GM19328 (cell line): ENCODE measurements at regions not wholly inside any gene's neighbourhood (a gene's known extent, or its start where the extent isn't known, plus 50 kb on each side); places are given as distances from the start of the nearest gene placed in this dataset.
"Not testable (repeated sequence)": the region's sequence is repeated elsewhere in the genome, so short reads cannot be mapped to it uniquely, and the experiment has no call there.

Experiments used
- ATAC-seq: cut with Tn5 transposase; IDR thresholded peaks from one replicate; pipeline ENCODE4 v1.9.1; 2021; ENCODE audit warnings: mild to moderate bottlenecking, moderate library complexity; ENCODE audit not compliant: unreplicated experiment

DNA sequence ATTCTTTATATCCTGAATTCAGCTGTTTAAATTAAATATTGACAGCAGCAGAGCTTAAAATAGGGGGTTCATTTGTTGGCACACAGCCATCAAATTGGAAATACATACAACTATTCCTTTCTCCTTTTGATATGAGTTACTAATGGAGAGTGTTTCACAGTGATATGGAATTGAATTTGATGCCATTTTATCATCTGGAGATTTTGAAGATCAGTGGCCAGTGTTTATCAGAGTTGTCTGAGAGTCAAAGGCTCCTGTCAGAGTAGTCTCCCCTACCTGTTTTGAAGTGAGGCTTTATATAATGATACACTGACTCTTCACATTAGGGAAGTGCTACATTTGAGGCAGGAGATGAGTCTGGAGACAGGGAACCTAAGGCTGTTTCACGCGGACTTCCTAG lies 1286.3 kb downstream of the TECRL start:
- ATAC-seq = no peak

DNA sequence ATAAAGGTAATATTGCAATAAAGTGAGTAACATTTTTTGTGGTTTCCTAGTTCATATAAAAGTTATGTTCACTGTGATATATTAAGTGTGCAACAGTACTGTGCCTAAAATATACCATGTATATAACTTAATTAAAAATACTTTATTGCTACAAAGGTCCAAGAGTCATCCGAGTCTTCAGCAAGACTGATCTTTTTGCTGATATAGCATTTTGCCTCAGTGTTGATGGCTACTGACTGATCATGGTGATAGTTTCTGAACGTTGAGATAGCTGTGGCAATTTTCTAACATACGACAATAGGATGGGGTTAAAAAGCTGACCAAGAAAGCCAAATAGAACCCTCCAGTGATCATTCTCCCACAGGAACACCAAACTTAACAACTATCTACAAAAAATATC lies 1302.7 kb downstream of the TECRL start:
- ATAC-seq = no peak

DNA sequence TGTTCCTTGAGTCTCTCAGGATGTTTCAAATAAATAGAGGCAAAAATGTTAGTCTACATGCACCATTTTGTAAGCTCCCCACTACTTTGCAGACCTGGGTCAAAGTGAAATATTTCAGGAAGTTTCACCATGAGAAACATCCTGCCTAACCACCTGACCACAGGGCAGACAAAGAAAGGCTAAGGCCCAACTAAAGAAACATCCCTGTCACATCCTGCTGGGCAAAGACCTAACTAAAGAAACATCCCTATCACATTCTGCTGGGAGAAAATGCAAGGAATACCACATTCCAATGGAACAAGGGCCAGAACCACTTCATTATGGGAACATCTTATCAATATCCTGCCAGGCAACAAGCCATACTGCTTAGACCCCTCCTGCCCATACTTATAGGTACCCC lies 1303.4 kb downstream of the TECRL start:
- ATAC-seq = no peak

DNA sequence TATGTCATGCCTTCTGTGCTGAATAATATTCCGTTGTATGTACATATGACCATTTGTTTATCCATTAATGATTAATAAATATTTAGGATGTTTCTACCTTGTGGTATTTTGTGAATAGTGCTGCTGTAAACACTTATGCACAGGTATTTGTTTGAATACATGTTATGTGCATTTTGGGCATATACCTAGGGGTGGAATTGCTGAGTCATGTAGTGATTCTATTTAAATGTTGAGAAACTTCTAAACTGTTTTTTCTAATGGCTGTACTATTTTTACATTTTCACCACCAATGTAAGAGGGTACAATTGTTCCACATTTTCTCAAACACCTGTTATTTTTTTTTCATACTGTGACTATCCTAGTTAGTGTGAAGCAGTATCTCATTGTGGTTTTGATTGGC lies 1318.6 kb downstream of the TECRL start:
- no peak for ATAC-seq

DNA sequence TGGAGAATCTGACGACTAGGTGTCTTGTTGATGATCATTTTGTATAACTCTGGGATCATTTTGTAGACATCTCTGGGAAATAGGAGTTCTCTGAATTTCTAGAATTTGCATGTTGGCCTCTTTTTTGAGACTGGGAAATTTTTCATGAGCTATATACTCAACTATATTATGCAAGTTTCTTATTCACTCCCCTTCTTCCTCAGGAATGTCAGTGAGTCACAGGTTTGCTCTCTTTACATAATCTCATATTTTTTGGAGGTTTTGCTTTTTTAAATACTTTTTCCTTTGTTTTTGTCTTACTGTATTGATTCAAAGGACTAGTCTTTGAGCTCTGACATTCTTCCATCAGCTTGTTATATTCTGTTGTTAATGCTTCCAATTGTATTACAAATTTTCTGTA lies 1324.2 kb downstream of the TECRL start:
- ATAC-seq = no peak

DNA sequence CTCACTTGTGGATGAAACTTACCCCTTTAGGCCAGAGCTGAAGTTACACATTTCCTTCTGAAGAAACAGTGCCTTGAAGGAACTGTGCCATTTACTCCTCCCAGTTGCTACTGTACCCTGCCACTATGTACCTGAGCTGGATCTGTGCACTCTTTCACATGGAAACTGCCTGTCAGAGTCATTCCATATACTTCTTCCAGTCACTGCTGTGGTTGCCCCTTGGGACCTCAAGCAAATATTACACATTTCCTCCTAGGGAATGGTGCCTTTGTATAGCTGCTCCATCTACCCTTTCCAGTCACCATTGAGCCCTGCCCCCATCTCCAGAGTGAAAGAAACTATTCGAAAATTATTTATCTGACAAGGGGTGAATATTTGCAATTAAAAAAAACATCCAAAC lies 1328.3 kb downstream of the TECRL start:
- no peak for ATAC-seq

DNA sequence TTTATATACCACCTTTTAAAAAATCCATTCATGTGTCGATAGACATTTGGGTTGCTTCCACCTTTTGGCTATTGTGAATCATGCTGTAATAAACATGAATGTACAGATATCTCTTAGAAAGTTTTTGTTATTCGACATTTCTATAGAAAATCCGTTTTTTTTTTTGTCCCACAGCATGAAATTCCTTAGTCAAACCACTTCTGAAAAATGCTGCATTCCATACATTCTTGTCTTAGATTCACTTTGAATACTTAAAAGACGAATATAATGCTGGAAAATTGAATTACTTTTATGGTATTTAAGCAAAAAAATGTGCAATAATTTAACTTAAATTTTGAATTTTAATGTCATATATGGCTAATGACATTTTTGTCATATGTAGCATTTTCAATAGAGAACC lies 1345.5 kb downstream of the TECRL start:
- ATAC-seq = no peak

DNA sequence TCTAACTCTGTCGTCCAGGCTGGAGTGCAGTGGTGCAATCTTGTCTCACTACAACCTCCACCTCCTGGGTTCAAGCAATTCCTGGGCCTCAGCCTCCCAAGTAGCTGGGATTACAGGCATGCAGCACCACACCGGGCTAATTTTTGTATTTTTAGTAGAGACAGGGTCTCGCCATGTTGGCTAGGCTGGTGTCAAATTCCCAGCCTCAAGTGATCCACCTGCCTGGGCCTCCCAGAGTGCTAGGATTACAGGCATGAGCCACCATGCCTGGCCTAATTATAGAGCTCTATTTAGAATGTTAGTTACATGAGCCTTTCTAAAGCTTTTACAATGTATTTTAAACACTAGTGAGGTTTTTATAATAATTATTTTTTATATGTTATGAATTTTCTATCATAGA lies 1346.4 kb downstream of the TECRL start:
- not testable (repeated sequence) for ATAC-seq

DNA sequence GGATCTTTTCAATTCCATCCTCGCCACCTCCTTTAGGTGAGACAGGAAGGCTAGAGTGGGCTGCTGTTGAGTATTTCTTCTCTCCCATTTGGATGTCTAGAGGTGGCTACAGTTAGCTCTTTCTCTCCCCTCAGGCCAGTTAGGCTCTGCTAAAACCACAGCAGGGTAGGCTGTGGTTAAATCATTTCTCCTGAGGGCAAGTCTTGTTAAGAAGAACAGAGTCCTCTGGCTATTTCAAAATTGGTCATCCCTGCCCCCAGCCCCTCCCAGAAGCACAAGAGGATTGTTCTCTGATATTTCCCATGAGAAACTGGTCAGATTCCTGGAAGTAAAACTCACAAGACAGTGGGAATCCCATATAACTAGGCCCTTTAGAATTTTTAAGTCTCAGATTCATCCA lies 1359.5 kb downstream of the TECRL start:
- no peak for ATAC-seq

DNA sequence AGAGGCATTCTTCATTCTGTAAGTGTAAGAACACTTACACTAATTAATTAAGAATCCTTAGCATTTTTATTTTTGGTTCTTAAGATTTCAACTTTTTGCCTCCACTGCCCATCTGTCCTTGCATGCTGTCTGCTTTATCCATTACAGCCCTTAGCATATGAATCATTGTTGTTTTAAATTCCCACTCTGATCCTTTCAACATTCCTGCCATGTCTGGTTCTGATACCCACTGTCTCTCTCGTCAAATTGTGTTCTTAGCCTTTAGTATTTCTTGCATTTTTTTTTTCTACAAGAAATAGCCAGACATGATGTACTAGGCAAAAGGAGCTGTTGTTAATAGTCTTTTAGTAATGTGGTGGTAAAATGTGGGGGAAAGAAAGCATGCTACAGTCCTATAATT lies 1360.0 kb downstream of the TECRL start:
- ATAC-seq = no peak

DNA sequence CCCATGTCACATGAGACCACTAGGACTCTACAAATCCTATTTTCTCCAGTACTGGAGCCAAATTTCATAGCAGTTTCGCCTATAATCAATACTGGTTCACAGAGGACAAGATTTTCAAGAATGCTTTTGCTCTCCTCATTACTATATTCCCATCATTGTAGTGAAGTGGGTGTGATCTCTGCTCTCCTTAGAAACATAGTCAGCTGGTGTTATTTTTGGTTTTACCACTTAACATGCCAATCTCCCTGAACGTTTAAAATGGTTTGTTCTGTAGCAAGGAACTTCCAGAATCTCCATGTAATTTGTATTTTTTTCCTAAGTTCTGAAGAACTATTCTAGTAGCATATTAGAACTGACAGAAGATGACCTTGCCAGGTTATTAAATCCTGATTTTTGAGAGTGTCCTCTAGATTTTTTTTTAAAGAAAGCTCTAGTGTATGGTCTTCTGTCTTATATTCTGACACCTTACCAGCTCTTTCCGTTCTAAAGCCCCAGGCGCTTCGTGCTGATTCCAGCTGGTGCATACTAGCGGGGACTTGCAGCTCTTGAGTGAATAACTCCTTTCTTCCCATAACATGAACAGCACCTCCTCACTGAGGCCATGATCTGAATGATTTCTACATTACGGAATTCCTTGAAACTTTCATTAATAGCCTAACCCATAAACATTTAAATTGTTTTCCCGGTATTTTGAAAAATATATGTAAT lies 1372.9 kb downstream of the TECRL start:
- no peak for ATAC-seq

DNA sequence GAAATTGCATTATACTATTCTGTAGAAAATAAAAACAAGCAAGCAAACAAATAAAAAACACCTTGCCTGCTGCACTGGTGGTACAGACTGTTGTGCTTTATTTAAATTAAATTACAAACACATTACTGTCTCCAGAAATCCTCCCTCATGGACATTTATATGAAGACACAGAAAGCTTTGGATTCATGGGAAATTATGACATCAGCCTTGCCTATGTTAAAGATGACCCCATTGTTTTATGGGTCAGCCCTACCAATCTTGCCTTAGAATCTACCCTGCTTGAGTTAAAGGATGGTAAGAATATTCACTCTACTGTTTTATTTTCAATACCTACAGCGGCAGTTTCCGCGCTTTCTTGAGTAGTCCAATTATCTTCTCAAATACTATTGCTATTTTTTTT lies 1379.9 kb downstream of the TECRL start:
- ATAC-seq = no peak

DNA sequence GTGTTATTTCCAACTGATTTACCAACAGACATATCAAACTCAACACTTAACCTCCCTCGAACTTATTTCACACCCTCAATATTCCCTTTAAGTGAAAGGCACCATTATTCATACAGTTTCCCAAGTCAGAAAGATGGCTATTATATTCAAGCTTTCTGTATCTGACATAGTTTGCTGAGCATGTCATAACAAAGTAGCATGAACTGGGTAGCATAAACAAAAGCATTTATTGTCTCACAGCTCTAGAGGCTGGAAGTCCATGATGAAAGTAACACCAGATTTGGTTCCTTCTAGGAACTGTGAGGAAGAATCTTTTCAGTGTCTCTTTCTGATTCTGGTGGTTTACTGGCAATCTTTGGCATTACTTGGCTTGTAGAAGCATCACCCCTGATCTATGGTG lies 1388.6 kb downstream of the TECRL start:
- ATAC-seq = no peak

DNA sequence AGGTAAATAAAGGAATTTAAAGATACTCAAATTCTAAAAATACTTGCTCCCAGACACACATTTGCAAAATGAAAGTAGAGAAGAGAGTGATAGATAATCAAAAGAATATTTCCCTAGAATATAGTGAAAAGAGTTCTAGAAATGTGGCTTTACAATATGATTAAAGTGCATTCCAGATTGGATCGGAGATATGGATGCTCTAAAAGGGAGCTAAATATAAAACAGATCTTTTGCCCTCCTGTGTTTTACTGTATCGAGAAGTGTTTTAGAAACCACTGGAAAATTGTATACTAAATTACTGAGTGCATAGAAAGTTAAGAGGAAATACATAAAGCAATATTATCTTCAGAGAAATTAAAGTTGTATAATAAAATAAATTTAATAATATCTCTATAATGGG lies 1392.0 kb downstream of the TECRL start:
- ATAC-seq = no peak

DNA sequence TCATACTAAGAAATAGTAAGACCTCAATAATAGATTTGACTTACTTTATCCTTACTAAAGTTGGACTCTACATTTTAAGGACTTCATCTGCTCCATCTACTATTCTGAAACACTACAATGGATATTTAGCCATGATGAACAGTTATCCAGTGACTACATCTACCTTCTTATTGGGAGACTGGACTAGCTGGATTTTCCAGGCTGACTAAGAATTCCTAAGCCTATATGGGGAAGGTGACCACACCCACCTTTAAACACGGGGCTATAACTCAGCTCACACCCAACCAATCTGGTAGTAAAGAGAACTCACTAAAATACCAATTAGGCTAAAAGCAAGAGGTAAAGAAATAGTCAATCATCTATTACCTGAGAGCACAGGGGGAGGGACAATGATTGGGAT lies 1438.4 kb downstream of the TECRL start:
- ATAC-seq = no peak

DNA sequence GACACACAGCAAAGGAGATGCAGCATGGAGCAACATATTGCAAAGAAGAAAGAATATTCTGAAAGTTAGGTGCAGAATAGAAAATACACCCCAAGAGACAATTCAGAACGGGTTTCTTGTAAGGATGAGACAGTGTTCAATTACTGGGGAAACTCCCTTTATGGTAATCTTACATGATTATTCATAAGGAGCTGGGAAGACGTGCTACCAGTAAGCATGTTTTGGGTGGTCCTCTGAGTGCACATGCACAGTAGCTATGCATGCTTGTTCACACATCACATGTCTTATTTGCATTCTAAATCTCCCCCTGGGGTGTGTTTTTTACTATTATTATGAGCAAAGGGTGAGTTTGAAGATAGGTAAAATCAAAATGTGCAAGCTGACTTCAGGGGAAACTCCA lies 1448.8 kb downstream of the TECRL start:
- no peak for ATAC-seq

DNA sequence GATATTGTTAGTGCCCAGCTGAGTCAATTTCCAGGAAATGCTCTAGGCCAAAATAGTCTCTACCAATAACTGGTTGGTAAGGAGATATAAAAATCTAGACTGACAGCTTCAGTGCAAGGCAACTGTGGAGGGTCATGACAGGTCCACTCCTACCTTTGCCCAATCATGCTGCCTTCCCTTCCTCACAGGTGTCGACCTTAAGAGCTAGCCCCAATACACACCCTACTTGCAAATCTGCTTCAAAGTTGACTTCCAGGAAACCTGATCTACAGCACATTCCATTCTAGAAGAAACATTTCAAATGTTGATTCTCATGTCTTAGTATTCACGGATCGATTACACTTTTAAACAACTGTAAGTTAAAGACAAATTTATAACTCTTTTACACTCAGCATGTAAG lies 1455.5 kb downstream of the TECRL start:
- no peak for ATAC-seq

DNA sequence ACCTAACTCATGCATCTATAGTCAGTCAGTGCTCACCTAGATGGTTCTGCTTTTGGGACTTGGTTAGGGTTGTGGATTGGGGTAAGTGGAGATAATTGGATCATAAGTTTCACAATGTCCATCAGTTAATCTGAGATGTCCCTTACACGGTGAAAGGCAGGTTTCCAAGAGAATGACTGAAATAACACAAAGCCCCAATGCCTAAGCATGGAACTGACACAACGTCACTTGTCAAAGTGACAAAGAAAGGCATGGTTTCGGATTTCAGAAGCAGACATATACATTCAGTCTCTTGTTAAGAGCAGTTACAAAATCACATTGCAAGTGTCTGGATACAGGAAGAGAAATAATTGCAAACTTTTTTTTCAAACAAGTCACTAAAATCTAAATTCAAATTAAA lies 1456.9 kb downstream of the TECRL start:
- ATAC-seq = no peak

DNA sequence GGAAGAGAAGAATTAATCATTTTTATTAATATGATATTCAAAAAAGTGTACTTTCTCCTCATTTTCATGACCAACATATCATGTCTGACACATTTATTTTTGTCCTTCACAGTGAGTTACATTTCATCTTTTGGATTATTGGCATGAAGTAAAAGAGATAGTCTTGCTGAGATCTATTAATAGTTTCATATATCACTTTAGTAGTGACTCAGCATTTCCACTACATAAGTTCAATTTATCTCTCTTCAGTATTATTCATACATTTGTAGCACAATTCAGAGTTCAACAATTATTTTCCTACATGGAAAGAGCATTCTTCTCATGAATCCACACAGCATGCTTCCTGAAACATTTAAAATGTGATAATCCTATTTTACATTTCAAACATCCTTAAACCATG lies 1461.1 kb downstream of the TECRL start:
- ATAC-seq = no peak

DNA sequence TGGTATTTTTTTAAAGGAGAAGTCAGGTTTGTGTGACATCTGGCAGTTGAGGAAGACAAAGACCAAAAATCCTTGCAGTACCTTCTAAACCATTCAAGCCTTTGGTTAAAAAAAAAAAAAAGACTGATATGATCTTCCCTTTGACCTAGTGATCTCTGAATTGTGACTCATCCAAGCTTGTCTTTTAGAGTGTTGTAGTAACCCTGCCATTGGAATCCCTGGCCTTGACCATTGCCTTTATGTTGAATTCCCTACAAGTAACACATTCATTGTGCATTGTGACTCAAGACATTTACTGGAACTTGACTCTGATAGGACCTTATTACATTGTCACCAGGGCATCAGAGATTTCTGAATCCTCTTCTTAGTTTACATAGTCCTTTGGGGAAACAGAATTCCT lies 1469.0 kb downstream of the TECRL start:
- ATAC-seq = no peak

DNA sequence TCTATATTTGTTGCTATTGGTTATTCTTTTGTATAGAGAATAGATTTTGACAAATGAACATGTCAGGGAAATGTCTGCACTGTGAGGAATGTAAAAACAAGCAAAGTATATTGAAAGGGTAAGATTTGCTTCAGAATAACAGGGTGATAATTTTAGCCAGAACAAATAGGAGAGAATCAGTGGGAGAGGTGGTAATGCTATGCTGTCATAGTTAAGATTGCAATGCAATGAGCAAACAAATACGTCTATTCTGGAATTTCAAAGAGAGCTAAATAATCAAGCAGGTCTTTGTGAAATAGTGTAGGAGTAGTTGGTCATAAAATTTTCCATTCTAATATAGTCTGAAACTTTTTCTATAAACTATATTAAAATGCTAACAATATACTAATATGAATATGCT lies 1478.4 kb downstream of the TECRL start:
- no peak for ATAC-seq

DNA sequence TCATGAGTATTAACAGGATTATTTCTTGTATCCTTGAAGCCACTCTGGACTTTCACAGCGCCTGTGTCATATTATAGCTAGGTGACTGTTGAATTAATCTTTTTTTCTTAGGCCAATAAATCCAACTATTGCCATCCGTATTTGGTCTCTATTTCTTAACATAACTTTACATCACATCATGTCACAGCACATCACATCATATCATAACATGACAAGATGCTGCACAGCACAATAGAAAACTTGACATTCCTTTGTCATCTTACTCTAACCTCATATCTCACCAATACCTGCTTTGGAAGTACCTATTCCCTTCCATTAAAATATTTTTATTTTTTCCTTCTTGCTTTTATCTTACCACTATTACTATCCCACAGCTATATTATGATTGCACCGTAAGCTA lies 1480.8 kb downstream of the TECRL start:
- no peak for ATAC-seq

DNA sequence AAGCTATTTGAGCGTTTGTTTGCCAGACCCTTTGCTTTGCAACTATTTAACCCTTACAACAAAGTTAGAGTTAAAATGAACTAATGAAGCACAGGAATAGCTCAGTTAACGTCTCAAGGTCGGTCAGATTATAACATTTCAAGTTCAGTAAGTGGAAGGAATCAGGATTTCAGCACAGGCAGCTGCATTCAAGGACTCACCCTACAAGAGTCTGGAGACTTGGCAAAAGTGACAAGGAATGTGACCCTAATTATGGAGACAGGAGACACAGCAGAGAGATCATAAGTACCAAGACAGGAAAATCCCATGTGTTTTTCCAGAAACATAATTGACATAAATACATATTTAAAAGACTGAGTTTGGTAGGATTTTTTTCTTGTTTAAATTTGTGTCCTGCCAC lies 1481.7 kb downstream of the TECRL start:
- ATAC-seq = no peak

DNA sequence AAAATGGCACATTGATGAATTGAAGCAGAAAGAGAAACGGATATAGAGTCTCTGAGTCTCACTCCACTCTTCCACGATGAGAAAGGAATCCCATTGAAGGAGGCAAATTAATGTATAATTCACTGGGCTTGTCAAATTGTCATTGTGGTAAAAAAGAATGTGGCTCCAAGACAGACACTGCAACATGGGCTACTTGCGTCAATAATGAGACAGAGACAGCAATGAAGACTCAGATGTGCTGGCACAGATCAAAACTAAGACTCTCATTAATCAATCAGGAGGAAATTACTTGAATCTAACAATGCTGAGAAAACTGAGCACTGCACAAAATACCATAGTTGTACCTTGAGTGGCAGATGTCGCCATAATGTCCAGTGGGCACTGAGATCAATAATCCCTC lies 1485.5 kb downstream of the TECRL start:
- no peak for ATAC-seq
